PC-3 (cell line): ENCODE measurements at regions not wholly inside any gene's neighbourhood (a gene's known extent, or its start where the extent isn't known, plus 50 kb on each side); places are given as distances from the start of the nearest gene placed in this dataset.
A peak's percentile ranks its signal among the peaks of the same experiment; 100 is the strongest.

ENCODE experiments used
- ATAC-seq: fragments of 200-7000 bp; cut with Tn5 transposase; 2 replicates; pipeline ENCODE4 v1.9.1; 2020; ENCODE audit warnings: mild to moderate bottlenecking, moderate library complexity
- BruUV-seq: library from RNA; stranded (reverse); fragments of 400-500 nt; replicated peaks from 2 replicates; lab custom pipeline; 2021; lab: Mats Ljungman, UMichigan
- CTCF ChIA-PET: fragments of 300-600 bp; sonication (Branson Sonifier 250); formaldehyde crosslinking; loops from one replicate; lab custom pipeline; 2022; ENCODE audit warnings: antibody characterized with exemption; lab: Charles Lee
- POLR2A ChIA-PET: fragments of 300-600 bp; sonication (Branson Sonifier 250); formaldehyde crosslinking; loops from one replicate; lab custom pipeline; 2022; ENCODE audit warnings: antibody characterized with exemption; ENCODE audit not compliant: unreplicated experiment; lab: Charles Lee
- DNase-seq: peaks from one replicate; pipeline ENCODE4 v3.0.0-alpha.2; 2015
- H2AFZ ChIP-seq: fragments of 300-600 bp; sonication (generic); 2 replicates; pipeline ENCODE4 v1.6.0; 2016; ENCODE audit warnings: antibody characterized with exemption, low read length
- H3F3A ChIP-seq: fragments of 300-600 bp; sonication (generic); one replicate; pipeline ENCODE4 v1.6.0; 2017; ENCODE audit warnings: antibody characterized with exemption, low read length, control low read depth, mild to moderate bottlenecking; ENCODE audit not compliant: unreplicated experiment
- H3K27ac ChIP-seq: fragments of 300-600 bp; sonication (generic); 2 replicates; pipeline ENCODE4 v1.5.1; 2016; ENCODE audit warnings: mild to moderate bottlenecking, low read length
- H3K27me3 ChIP-seq: fragments of 300-600 bp; sonication (generic); 2 replicates; pipeline ENCODE4 v1.6.1; 2016; ENCODE audit warnings: low read length, mixed read lengths
- H3K36me3 ChIP-seq: fragments of 300-600 bp; sonication (generic); 2 replicates; pipeline ENCODE4 v1.6.1; 2016; ENCODE audit warnings: low read depth, mixed run types, low read length, mixed read lengths
- H3K4me1 ChIP-seq: fragments of 300-600 bp; sonication (generic); 2 replicates; pipeline ENCODE4 v1.5.1; 2016; ENCODE audit warnings: low read length; ENCODE audit not compliant: insufficient read depth
- H3K4me2 ChIP-seq: fragments of 300-600 bp; sonication (generic); 2 replicates; pipeline ENCODE4 v1.6.0; 2016; ENCODE audit warnings: low read length
- H3K4me3 ChIP-seq: fragments of 300-600 bp; sonication (generic); 2 replicates; pipeline ENCODE4 v1.5.1; 2016; ENCODE audit warnings: mild to moderate bottlenecking, low read length, mixed read lengths
- H3K79me2 ChIP-seq: fragments of 300-600 bp; sonication (generic); 2 replicates; pipeline ENCODE4 v1.6.1; 2017; ENCODE audit warnings: low read length, mixed read lengths
- H3K9ac ChIP-seq: fragments of 300-600 bp; sonication (generic); 2 replicates; pipeline ENCODE4 v1.6.0; 2016; ENCODE audit warnings: mild to moderate bottlenecking, low read length
- H3K9me2 ChIP-seq: fragments of 300-600 bp; sonication (generic); replicated peaks from 2 replicates; pipeline ENCODE4 v1.6.1; 2016; ENCODE audit warnings: mixed run types, low read length, mixed read lengths
- H3K9me3 ChIP-seq: fragments of 300-600 bp; sonication (generic); 2 replicates; pipeline ENCODE4 v1.6.1; 2016; ENCODE audit warnings: low read length, mixed read lengths
- H4K20me1 ChIP-seq: fragments of 300-600 bp; sonication (generic); 2 replicates; pipeline ENCODE4 v1.6.1; 2016; ENCODE audit warnings: low read length, mixed read lengths
- CTCF ChIP-seq: fragments of 300-600 bp; sonication (generic); conservative IDR thresholded peaks from 2 replicates; pipeline ENCODE4 v1.5.1; 2017; ENCODE audit warnings: antibody characterized with exemption, low read depth, mild to moderate bottlenecking, low read length
- EZH2 ChIP-seq: fragments of 300-600 bp; sonication (generic); IDR thresholded peaks from one replicate; pipeline ENCODE4 v1.6.1; 2017; ENCODE audit warnings: antibody characterized with exemption, mild to moderate bottlenecking, low read length; ENCODE audit not compliant: unreplicated experiment
- EZH2phosphoT487 ChIP-seq: fragments of 300-600 bp; sonication (generic); IDR thresholded peaks from 2 replicates; pipeline ENCODE4 v1.6.1; 2018; ENCODE audit warnings: mild to moderate bottlenecking, antibody characterized with exemption, low read length, borderline replicate concordance
- intact Hi-C: fragments of 100-400 bp; cut with micrococcal nuclease; formaldehyde crosslinking; loops from 2 replicates; pipeline ENCODE4 v1.9.0; 2023

DNA sequence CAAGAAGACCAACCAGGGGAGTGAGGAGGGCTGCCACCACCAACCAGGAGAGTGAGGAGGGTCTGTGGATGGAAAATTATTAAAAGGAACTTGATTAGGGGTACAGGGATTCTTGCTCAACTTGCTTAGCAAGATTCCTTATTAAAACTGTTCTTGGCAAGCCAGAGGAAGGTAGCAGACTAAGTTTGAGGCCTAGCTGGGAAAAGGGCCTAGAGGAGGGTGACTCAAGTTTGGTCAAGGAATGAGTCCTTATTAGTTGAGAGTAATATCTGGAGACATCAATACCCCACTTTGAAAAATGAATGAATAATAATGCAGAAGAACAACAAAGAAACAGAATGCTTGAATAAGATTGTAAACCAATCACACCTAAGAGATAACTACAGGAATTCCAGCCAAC lies 612.4 kb upstream of the ZFP42 start:
- no peak for ATAC-seq
- CTCF ChIA-PET = no interaction called here

DNA sequence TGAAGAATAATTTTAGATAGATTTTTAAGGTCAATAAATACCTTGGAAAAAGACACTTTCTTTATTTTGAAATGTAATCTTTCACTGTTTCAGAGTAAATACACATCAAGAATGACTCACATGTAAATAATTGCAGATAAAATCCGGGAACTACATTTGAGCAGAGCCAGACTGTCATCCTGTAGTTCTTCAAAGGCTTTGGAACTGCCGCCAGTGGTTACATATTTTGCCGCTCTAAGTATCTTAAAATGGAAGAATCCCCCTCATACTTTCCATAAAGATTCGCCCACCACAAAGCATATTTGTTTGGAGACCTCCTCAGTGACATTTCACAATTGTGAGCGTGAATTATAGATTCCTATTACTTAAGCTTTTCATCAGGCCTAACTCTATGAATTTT lies 607.8 kb upstream of the ZFP42 start:
- H3K27me3 ChIP-seq = no peaks in the 10 kb centered on the region
- H4K20me1 ChIP-seq = no peaks in the 10 kb centered on the region
- no peaks in the 10 kb centered on the region for H3K36me3 ChIP-seq
- no peak for TF ChIP-seq CTCF
- TF ChIP-seq EZH2 = no peak
- no peak for TF ChIP-seq EZH2phosphoT487
- H3K79me2 ChIP-seq = no peaks in the 10 kb centered on the region
- peak overlapping the region; percentile 38; the same call in 1 of the 2 replicates for H2AFZ ChIP-seq
- no peaks in the 10 kb centered on the region for H3K9me2 ChIP-seq
- peak overlapping the region; percentile 4; the same call in 1 of the 2 replicates for H3K4me3 ChIP-seq
- POLR2A ChIA-PET = interaction anchor here (0.6 kb wide), 1 partner anchor 183 kb away, joined by 3 read pairs; no protein-coding TSS in a partner anchor
- no peak overlapping the region for H3K9ac ChIP-seq
- intact Hi-C loops = no loop called here
- DNase-seq (peak; percentile 61), ATAC-seq (peak; percentile 81)
- H3K27ac ChIP-seq = peak overlapping the region; percentile 17; the same call in 1 of the 2 replicates
- no peaks in the 10 kb centered on the region for H3K9me3 ChIP-seq
- peaks cover 21% of the 10 kb centered on the region for H3K4me1 ChIP-seq
- H3F3A ChIP-seq = no peaks in the 10 kb centered on the region
- CTCF ChIA-PET = no interaction called here
- no TSS peak for BruUV-seq
- H3K4me2 ChIP-seq = peak overlapping the region; percentile 67

More for the DNA sequence above, 612.4 kb upstream of the ZFP42 start:
- Histone ChIP-seq H3K27me3 (no peaks in the 10 kb centered on the region), H3K79me2 (no peaks in the 10 kb centered on the region), H3K9ac (no peak overlapping the region), H3K9me3 (no peaks in the 10 kb centered on the region), H3K27ac (no peak overlapping the region), H2AFZ (no peak overlapping the region), H3K4me3 (no peak overlapping the region), H3K4me1 (peaks cover 17% of the 10 kb centered on the region), H3K4me2 (no peak overlapping the region), H3K9me2 (no peaks in the 10 kb centered on the region), H3K36me3 (no peaks in the 10 kb centered on the region), H4K20me1 (no peaks in the 10 kb centered on the region), H3F3A (no peaks in the 10 kb centered on the region)
- DNase-seq = peak; percentile 55
- POLR2A ChIA-PET = no interaction called here
- no peak for TF ChIP-seq EZH2
- TF ChIP-seq EZH2phosphoT487 = no peak
- TF ChIP-seq CTCF = no peak
- intact Hi-C loops = no loop called here
- BruUV-seq = no TSS peak

DNA sequence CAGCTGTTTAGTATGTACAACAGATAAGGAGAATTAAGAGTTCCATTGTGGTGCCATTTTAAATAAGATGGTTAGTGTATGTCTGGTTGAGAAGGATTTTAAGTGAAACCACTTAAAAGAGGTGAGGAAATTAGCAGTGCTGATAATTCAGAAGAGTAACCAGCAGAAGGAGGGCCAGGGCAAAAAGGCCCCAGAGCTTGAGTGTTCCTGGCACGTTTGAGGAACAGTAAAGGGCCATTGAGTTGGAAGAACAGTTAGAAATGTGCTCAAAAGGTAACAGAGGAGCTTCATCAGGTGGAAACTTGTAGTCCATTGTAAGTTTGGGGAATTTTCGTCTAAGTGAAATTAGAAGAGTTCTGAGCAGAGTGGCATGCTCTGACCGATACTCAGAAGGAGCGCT lies 606.2 kb upstream of the ZFP42 start:
- CTCF ChIA-PET = no interaction called here
- Histone ChIP-seq H3K79me2 (no peaks in the 10 kb centered on the region), H3K9ac (no peak overlapping the region), H3F3A (no peaks in the 10 kb centered on the region), H3K4me2 (no peak overlapping the region), H3K36me3 (no peaks in the 10 kb centered on the region), H4K20me1 (no peaks in the 10 kb centered on the region), H3K4me3 (no peak overlapping the region), H3K9me3 (no peaks in the 10 kb centered on the region), H3K4me1 (peaks cover 13% of the 10 kb centered on the region), H3K9me2 (no peaks in the 10 kb centered on the region), H3K27me3 (no peaks in the 10 kb centered on the region), H3K27ac (no peak overlapping the region), H2AFZ (no peak overlapping the region)
- DNase-seq = no peak
- intact Hi-C loops = no loop called here
- POLR2A ChIA-PET = no interaction called here
- TF ChIP-seq EZH2 = no peak
- TF ChIP-seq EZH2phosphoT487 = no peak
- no peak for TF ChIP-seq CTCF
- ATAC-seq = no peak
- no TSS peak for BruUV-seq
